NCI-H524 treated with DMSO at 0.1 percent for 48 hours (cell line): ENCODE measurements at regions not wholly inside any gene's neighbourhood (a gene's known extent, or its start where the extent isn't known, plus 50 kb on each side); places are given as distances from the start of the nearest gene placed in this dataset.
"Not testable (repeated sequence)": the region's sequence is repeated elsewhere in the genome, so short reads cannot be mapped to it uniquely, and the experiment has no call there.

Experiments used
- DNase-seq: peaks from one replicate; lab custom pipeline; 2025; lab: John Stamatoyannopoulos, UW

DNA sequence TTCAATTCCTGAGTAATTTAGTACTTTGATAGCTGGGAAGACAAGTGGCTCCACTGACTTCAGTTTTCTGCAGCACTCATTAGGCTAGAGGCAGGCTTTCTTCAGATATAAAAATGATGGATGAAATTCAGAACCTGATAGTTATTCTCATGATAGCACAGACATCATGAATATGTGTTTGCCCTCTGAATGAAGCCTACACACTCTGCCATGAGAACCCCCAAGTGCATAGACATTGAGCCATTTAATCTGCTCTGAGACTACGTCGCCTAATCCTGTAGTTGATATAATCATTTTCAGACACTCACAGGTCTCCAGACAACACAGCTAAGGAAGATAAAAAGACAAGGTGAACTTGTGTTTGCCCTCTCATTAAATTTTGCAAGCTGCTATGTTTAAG lies 566.1 kb downstream of the AMY1C start:
- no peak for DNase-seq

DNA sequence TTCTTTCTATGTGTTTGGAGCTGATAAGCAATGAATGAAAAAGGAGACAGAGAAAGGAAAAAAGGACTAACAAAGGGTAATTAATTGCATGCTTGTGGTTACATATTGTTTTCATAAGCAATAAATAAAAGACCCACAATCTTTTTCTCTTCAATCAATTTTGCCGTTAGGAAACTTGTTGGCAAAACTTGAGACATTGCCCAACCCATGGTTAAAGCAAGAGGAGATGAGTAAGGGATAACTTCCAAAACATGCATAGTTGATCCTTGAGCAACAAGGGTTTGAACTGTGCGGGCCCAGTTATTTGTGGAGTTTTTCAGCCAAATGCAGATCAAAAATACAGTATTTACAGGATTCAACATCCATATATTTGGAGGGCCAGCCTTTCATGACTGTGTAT lies 572.4 kb downstream of the AMY1C start:
- no peak for DNase-seq

DNA sequence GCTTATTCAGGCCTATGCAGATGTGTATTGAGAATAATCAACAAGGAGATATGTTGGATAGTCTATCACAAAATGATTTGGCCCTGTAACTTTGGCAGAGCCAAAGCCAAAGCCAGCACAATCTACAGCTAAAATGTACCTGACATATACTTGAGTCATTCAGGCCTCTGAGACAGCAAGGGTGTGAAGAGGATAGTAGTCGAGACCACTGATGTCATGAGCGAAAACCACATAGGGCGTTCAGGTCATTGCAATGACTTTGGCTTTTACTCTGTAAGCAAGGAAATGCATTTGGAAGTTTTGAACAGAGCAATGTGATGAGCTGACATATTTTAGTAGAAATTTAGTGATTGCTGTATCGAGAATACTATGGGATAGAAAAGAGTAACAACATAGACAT lies 579.6 kb downstream of the AMY1C start:
- DNase-seq = no peak

DNA sequence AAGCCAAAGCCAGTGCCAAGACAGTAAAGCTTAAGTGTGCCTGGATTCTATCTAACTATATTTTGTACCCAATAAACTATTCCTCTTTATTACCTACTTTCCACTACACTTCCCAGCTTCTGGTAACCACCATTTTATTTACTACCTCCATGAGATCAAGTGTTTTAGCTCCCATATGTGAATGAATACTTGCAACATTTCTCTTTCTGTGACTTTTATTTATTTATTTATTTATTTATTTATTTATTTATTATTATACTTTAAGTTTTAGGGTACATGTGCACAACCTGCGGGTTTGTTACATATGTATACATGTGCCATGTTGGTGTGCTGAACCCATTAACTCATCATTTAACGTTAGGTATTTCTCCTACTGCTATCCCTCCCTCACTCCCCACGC lies 582.1 kb downstream of the AMY1C start:
- no peak for DNase-seq

DNA sequence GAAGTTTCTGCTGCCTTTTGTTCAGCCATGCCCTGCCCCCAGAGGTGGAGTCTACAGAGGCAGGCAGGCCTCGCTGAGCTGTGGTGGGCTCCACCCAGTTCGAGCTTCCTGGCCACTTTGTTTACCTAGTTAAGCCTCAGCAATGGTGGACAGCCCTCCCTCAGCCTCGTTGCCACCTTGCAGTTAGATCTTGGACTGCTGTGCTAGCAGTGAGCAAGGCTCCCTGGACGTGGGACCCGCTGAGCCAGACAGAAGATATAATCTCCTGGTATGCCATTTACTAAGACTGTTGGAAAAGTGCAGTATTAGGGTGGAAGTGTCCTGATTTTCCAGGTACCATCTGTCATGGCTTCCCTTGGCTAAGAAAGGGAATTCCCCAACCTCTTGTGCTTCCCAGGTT lies 588.2 kb downstream of the AMY1C start:
- not testable (repeated sequence) for DNase-seq

DNA sequence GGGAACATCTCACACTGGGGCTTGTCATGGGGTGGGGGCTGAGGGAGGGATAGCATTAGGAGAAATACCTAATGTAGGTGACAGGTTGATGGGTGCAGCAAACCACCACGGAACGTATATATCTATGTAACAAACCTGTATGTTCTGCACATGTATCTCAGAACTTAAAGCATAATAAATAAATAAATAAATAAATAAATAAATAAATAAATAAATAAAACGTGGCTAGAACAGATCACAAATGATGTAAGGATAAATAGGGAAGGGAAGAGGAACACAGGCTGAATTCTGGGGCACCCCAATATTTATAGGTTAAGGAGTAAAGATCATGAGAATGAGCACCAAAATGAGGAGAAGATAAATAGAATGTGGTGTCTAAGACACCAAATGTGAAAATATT lies 592.2 kb downstream of the AMY1C start:
- DNase-seq = no peak

DNA sequence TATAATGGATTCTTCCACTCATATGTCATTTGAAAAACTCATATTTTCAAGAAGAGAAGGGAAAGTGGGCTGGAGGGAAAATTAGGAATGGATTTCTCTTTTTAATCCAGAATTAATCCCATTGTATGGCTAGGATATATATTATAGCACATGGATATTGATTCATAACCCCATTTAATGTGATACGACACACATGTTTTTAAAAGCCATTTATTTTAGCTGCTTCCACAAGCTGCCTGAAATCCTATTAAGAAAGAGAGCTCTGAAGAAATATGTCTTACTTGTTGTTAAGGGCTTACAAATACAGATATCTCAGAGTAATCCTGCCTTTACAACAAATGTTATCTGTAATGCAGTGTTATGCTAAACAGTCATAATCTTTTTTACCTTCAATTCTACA lies 598.6 kb downstream of the AMY1C start:
- no peak for DNase-seq

DNA sequence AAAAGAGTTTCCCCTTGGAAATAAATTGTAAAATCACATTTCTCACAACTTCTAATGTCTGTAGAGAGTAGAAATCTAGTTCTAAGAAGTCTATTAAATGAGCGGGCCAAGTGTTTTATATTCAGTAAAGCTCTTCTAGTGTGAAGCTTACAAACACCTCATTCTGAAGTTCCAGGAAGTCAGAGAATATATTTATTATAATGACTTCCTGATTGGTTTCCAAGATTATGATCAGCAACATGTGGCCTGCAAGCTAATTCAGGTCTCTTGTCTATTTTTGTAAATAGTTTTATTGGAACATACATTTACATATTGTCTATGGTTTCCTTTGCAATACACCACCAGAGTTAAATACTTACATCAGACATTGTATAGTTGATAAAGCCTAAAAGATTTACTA lies 603.9 kb downstream of the AMY1C start:
- no peak for DNase-seq

DNA sequence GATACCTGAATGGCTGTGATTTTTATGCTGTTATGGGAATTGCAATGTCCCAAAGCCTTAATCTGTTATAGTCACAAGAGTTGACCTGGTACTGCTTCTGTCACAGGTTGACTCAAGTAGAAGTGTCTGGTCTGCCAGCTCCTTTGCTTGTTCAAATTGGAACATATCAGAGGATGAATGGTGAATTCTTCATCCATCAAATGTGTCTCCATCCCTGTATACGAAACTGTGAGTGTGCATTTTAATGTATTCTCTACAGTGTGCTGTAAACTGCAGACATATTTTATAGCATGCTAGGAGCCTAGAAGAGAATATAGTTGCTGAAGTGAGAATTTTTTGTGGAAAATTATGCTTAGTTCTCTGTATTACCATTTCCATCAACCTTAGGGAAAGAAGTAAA lies 608.4 kb downstream of the AMY1C start:
- DNase-seq = no peak

DNA sequence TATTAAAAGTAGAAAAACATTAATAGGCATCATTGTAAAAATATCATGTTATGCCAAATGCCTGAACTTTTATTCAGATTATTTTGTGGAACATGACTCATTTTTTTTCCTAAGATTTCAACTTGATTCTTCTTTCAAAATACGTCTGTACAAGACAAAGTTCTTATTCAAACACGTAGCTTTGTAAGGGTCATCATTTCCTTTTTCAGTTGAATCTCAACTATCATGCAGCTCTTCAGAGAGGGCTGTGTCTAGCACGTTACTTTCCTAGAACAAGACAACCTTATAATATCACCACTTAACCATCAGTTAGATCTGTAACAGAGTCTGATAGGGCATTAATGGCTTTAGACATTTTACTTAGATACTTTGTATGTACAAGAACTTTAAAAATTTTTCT lies 608.9 kb downstream of the AMY1C start:
- no peak for DNase-seq

DNA sequence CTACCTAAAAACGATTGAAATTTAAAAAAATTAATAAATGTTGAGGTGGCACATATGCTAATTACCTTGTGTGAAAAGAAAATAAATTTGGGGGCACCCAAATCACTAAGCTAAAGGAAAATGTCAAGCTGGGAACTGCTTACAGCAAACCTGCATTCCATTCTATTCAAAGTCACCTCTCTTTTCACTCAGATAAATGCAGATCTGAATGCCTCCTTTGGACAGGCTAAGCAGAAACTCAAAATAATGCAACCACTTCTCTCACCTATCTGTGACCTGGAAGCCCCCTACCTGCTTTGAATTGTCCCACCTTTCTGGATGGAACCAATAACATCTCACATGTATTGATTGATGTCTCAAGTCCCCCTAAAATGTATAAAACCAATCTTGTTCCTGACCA lies 628.7 kb downstream of the AMY1C start:
- DNase-seq = no peak

DNA sequence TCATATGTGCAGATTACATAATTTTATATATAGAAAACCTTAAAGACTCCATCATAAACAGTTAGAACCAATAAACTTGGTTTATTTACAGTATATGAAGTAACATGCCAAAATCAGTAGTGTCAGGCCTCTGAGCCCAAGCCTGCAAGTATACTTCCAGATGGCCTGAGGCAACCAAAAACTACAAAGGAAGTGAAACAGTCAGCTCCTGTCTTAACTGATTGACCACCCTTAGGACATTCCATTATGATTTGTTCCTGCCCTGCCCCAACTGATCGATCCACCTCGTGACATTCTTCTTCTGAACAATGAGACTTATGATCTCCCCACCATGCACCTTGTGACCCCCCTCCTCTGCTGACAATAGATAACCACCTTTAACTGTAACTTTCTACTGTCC lies 630.3 kb downstream of the AMY1C start:
- no peak for DNase-seq

DNA sequence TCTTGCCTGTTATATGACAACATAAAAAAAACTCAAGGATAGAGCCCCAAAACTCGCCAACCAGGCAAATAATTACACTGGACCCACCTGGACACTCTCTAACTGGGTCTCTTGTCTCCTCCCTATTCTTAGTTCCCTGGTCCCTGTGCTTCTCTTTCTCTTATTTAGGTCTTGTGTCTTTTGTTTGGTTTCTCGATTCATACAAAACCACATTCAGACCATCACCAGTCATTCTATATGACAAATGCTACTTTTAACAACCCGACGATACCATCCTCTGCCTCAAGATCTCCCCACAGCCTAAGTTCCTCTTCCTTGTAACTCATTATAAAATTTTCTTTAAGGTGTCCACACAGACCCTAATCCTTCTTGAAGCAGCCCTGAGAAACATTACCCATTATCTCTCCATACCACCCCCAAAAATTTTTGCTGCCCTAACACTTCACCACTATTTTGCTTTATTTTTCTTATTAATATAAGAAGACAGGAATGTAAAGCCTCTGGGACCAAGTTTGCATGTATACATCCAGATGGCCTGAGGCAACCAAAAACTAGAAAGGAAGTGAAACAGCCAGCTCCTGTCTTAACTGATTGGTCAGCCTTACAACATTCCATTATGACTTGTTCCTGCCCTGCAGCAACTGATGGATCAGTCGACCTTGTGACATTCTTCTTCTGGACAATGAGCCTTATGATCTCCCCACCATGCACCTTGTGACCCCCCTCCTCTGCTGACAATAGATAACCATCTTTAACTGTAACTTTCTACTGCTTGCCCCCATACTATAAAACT lies 638.2 kb downstream of the AMY1C start:
- no peak for DNase-seq

DNA sequence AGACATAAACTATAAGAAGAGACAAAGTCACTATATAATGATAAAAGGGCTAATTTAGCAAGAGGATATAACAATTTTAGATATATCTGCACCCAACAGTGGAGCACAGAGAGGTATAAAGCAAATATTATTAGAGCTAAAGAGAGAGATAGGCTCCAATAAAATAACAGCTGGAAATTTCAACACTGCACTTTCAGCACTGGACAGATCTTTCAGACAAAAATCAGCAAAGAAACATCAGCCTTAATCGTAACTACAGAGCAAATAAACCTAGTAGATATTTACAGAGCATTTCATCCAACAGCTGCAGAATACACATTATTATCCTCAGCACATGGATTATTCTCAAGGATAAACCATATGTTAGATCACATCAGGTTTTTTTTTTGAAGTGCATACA lies 642.9 kb downstream of the AMY1C start:
- DNase-seq = no peak

DNA sequence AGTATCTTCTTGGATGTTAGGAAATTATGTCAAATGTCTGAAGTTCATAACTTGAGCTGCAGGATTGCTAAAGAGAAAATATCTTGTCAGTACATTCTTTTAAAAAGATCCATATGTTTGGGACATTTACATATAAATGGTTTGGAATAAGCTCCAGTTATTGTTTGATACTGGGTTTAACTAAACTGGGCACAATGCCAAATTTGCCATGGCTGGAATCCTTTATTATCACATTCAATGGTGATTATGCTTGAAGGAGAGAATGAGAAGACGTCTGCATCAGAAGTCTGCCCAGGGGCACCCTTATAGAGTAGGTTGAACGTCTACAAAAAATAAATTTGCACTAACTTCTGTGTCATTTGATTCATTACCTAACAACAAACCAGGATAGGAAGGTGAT lies 652.5 kb downstream of the AMY1C start:
- DNase-seq = peak; percentile 4

DNA sequence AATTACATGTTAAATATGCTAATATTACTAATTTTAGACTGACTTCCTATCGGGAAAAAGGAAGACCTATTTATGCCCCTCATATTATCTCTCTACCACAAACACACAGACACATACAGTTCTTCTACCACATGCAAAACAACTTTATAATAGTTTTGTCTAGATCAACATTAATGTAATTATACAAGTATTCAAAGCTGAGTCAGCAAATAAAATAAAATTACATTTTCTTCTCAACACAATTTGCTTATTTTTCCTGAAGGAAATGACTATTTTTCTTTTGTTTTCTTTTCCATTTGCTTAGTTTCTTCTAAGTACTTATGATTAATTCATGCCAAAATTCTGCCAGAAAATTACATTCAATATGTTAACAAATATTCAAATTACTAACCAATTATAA lies 654.2 kb downstream of the AMY1C start:
- DNase-seq = no peak

DNA sequence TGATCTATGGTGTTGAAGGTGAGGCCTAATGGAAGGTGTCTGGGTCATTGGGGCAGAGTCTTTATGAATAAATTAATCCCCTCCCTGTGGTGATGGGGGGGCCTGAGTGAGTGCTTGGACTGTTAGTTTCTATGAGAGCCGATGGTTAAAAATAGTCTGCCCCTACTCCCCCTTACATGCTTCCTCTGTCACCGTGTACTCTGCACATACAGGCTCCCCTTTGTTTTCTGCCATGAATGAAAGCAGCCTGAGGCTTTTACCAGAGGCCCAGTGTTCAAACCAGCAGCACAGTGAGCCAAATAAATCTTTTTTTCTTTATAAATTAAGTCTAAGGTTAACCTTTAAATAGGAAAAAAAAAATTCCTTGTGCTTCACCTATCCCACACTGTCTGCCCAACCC lies 657.0 kb downstream of the AMY1C start:
- DNase-seq = no peak

DNA sequence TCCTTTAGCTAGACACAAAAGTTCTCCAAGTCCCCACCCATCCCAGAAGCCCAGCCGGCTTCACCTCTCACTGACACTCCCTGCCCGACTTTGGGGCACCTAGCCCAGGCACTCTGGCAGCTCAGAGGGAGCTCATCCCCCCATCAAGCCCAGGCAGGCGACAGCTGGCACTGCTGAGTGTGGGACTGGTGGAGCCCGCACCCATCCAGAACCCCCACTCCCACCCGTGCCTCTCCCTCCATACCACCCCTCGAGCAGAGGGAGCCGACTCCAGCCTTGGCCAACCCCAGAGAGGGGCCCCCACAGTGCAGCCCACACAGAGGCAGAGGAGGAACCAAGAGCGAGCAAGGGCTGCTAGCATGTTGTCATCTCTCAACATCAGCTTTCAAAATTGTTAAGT lies 658.6 kb downstream of the AMY1C start:
- DNase-seq = no peak

DNA sequence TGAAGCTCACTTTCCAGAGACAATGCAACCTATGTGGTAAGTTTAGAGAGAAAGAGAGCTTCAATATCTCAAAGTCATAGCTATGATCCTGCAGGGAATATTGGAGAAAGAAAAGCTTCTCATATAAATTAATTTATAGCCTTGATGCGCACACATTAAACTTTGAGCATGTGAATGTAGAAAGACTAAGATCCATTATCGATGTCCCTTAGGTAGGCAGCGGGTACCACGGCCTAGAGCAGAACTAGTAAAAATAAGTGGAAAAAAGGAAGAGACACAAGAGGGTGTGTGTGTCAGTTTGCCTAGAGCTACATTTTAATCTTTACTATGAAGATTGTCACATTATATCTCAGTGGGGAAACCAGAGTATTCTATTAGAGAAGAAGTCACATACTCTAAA lies 685.6 kb downstream of the AMY1C start:
- DNase-seq = no peak

DNA sequence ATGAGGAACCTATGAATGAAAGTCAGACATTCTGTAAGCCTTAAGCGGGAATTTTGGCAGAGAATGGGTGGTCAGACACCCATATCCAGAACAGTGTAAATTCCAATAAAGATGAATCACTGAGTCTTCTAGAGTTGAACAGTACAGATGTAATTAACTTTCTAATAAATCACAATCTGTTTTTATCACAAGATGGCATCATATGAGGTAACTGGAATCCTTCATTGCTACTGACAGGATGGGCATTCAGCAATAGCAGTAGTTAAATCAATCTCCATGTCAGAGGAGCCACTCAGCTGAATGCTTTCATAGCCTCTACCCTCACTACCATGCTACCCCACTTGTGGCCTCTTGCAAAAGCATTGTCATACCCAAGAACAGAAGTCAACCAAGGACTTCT lies 690.3 kb downstream of the AMY1C start:
- no peak for DNase-seq

DNA sequence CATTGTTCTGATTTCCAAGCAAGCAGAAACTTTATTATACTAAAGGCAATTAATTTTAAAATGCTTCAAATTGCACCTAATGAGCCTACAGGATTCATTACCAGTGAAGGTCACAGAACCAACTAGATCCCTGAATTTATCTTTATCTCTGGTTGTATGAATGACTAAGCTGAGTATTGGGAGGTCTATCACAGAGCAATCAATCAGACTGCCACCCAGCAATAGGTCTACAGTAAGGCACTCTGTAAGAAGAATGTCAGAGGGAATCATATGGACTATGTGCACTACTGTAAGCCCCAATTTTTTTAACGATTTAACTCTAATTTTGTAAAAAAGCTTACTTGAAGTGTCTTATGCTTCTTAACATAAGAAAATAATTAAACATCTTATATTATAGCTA lies 707.0 kb downstream of the AMY1C start:
- no peak for DNase-seq

DNA sequence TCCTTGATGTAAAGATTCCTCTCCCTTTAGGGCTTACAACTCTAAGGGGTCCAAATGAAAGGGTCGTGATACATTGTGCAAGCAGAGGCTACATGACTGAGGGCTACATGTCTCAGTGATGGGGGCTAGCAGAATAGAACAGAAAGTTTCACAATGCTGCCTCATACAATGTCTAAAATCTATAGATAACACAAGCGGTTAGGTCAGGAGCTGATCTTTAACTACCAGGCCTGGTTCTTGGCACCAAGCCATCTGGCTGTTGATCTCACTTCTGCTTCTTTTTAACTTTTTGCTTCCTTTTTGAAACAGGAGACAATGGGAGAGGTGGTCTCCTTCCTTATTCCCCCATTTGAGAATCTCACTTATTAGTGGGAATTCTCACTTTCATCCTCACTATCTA lies 710.2 kb downstream of the AMY1C start:
- no peak for DNase-seq

DNA sequence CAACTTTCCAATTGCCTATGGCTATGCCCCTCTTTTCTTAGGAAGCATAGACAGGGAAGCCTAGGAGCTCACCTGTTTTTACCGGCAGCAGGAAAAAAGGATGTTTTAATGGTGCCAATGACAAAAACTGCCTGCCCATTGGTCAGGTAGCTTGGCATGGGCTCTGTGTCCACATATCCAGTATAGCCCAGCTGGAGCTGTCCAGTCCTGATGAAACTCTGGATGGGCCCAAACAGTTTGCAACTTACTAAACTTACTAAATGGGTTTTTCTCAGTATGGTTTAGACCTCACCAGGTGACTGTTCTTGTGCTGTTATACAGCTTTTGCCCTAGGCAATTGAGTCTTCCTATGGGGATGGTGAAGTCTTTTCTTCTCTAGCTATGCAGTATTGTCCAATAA lies 711.2 kb downstream of the AMY1C start:
- DNase-seq = no peak

DNA sequence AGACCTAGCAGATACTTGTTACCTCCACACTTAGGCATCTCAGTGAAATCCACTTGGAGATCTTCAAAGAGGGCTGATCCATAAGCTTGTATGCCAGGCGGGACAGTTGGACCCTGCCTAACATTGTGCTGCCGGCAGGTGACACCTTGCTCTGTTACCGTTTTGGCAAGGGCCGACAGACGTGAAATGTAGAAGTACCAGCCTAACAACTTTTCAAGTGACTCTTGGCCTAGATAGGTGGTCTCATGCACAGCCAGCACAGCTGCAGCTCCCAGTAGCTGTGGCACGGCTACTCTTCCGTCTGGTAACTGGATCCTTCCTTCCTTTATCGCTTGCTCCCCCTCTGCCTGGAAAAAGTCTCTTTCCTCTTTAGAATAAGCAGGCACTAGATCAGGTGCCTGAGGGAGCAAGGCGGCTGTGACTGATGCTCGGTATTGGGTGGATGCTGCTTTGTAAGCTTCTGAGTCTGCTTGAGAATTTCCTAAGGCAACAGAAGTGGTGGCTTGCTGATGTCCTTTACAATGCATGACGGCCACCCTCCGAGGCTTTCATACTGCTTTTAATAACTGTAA lies 713.5 kb downstream of the AMY1C start:
- DNase-seq = no peak
